Glutamatergic neuron (in vitro differentiated cells): ENCODE measurements at regions not wholly inside any gene's neighbourhood (a gene's known extent, or its start where the extent isn't known, plus 50 kb on each side); places are given as distances from the start of the nearest gene placed in this dataset.
"Not testable (repeated sequence)": the region's sequence is repeated elsewhere in the genome, so short reads cannot be mapped to it uniquely, and the experiment has no call there.

Experiments used
- DNase-seq: peaks from one replicate; pipeline ENCODE4 v3.0.0; 2022
- H3K27ac Mint-ChIP-seq: one replicate; pipeline ENCODE4 v1.8.0; 2020; ENCODE audit warnings: mild to moderate bottlenecking, mixed read lengths, inconsistent platforms; ENCODE audit not compliant: unreplicated experiment
- H3K27me3 Mint-ChIP-seq: one replicate; pipeline ENCODE4 v1.8.0; 2020; ENCODE audit warnings: mild to moderate bottlenecking, moderate library complexity, mixed read lengths, inconsistent platforms; ENCODE audit not compliant: unreplicated experiment
- H3K36me3 Mint-ChIP-seq: one replicate; pipeline ENCODE4 v1.8.0; 2020; ENCODE audit warnings: mild to moderate bottlenecking, mixed read lengths, inconsistent platforms; ENCODE audit not compliant: unreplicated experiment
- H3K4me1 Mint-ChIP-seq: one replicate; pipeline ENCODE4 v1.8.0; 2020; ENCODE audit warnings: mild to moderate bottlenecking, low read depth, mixed read lengths, inconsistent platforms; ENCODE audit not compliant: unreplicated experiment
- H3K4me3 Mint-ChIP-seq: one replicate; pipeline ENCODE4 v1.8.0; 2020; ENCODE audit warnings: mild to moderate bottlenecking, mixed read lengths, inconsistent platforms; ENCODE audit not compliant: unreplicated experiment
- H3K9me3 Mint-ChIP-seq: one replicate; pipeline ENCODE4 v1.8.0; 2020; ENCODE audit warnings: mild to moderate bottlenecking, moderate library complexity, mixed read lengths, inconsistent platforms; ENCODE audit not compliant: unreplicated experiment
- CTCF ChIP-seq: fragments of 200-600 bp; sonication (generic); IDR thresholded peaks from one replicate; pipeline ENCODE4 v1.5.0; 2021; ENCODE audit not compliant: partially characterized antibody, unreplicated experiment

GRCh38 chr4:72876946-72877345 is 192.6 kb downstream of the COX18 start:
- H3K4me1 Mint-ChIP-seq, result no peaks in the 10 kb centered on the region
- no peak overlapping the region for H3K27ac Mint-ChIP-seq
- TF ChIP-seq CTCF, result no peak
- no peaks in the 10 kb centered on the region for H3K27me3 Mint-ChIP-seq
- no peaks in the 10 kb centered on the region for H3K36me3 Mint-ChIP-seq
- no peaks in the 10 kb centered on the region for H3K9me3 Mint-ChIP-seq
- no peak for DNase-seq
- no peak overlapping the region for H3K4me3 Mint-ChIP-seq

GRCh38 chr4:72875545-72875944 is 194.0 kb downstream of the COX18 start:
- no peak for DNase-seq
- Mint-ChIP-seq H3K27ac (no peak overlapping the region), H3K4me3 (no peak overlapping the region), H3K9me3 (no peaks in the 10 kb centered on the region), H3K27me3 (no peaks in the 10 kb centered on the region), H3K4me1 (no peaks in the 10 kb centered on the region), H3K36me3 (no peaks in the 10 kb centered on the region)
- no peak for TF ChIP-seq CTCF

GRCh38 chr4:72875138-72875537 is 194.4 kb downstream of the COX18 start:
- Mint-ChIP-seq H3K27me3 (no peaks in the 10 kb centered on the region), H3K36me3 (no peaks in the 10 kb centered on the region), H3K4me1 (no peaks in the 10 kb centered on the region), H3K4me3 (no peak overlapping the region), H3K9me3 (no peaks in the 10 kb centered on the region), H3K27ac (no peak overlapping the region)
- TF ChIP-seq CTCF, result no peak
- no peak for DNase-seq

- no peak for DNase-seq
- Mint-ChIP-seq H3K9me3 (no peaks in the 10 kb centered on the region), H3K36me3 (no peaks in the 10 kb centered on the region), H3K4me1 (no peaks in the 10 kb centered on the region), H3K27me3 (peaks cover 3% of the 10 kb centered on the region), H3K4me3 (no peak overlapping the region), H3K27ac (no peak overlapping the region)
- no peak for TF ChIP-seq CTCF
Observed at GRCh38 chr4:72864898-72865297, 204.6 kb downstream of the COX18 start.

GRCh38 chr4:72864277-72864676 is 205.2 kb downstream of the COX18 start:
- not testable (repeated sequence) for H3K27ac Mint-ChIP-seq, H3K27me3 Mint-ChIP-seq, DNase-seq, H3K36me3 Mint-ChIP-seq, H3K4me1 Mint-ChIP-seq, H3K9me3 Mint-ChIP-seq, H3K4me3 Mint-ChIP-seq

GRCh38 chr4:72860766-72861165 is 208.8 kb downstream of the COX18 start:
- H3K36me3 Mint-ChIP-seq, result no peaks in the 10 kb centered on the region

More at GRCh38 chr4:72860766-72861165, 208.8 kb downstream of the COX18 start:
- Mint-ChIP-seq H3K9me3 (no peaks in the 10 kb centered on the region), H3K4me3 (no peak overlapping the region), H3K27ac (no peak overlapping the region), H3K4me1 (no peaks in the 10 kb centered on the region), H3K27me3 (peaks cover 4% of the 10 kb centered on the region)
- no peak for DNase-seq
- no peak for TF ChIP-seq CTCF
